ENCODE measurements at regions not wholly inside any gene's neighbourhood (a gene's known extent, or its start where the extent isn't known, plus 50 kb on each side); places are given as distances from the start of the nearest gene placed in this dataset.

GRCh38 chr14:22509036-22509709, 79.9 kb downstream of the DAD1 start:
- peaks cover 87% of the 10 kb centered on the region for H3K4me1 ChIP-seq (ENCODE audit: low read length)
- peak overlapping the region; percentile 62 for H3K4me2 ChIP-seq (ENCODE audit: low read length)
- H3K79me2 ChIP-seq (ENCODE audit: low read length) = no peaks in the 10 kb centered on the region
- H3K27ac ChIP-seq (ENCODE audit: low read length) = peak overlapping the region; percentile 87
- H2AFZ ChIP-seq (ENCODE audit: low read depth, low read length) = no peak overlapping the region; the same call in 1 of the 2 replicates
- H4K20me1 ChIP-seq (ENCODE audit: insufficient read depth, low read length) = no peaks in the 10 kb centered on the region
- no peak for TF ChIP-seq EZH2phosphoT487 (IDR thresholded peaks at IDR 0.05; ENCODE audit: low read depth)
- no peak for TF ChIP-seq CTCF (IDR thresholded peaks at IDR 0.05; ENCODE audit: low read depth, low read length)
- H3K4me3 ChIP-seq (ENCODE audit: low read length) = 0 out of 2 replicates have a peak overlapping the region, but pooled peaks have one; percentile 24
- H3K27me3 ChIP-seq (ENCODE audit: low read depth, low read length) = no peaks in the 10 kb centered on the region
- H3K9ac ChIP-seq (ENCODE audit: low read length) = peak overlapping the region; percentile 51
- no peaks in the 10 kb centered on the region for H3K9me3 ChIP-seq (ENCODE audit: insufficient read depth, low read length)
- H3K36me3 ChIP-seq (replicated peaks; ENCODE audit: low read depth, low read length) = no peaks in the 10 kb centered on the region

GRCh38 chr14:22508662-22509035, 80.4 kb downstream of the DAD1 start:
- Histone ChIP-seq H3K9ac (ENCODE audit: low read length) (peak overlapping the region; percentile 51), H4K20me1 (ENCODE audit: insufficient read depth, low read length) (no peaks in the 10 kb centered on the region), H3K27me3 (ENCODE audit: low read depth, low read length) (no peaks in the 10 kb centered on the region), H3K27ac (ENCODE audit: low read length) (peak overlapping the region; percentile 87), H3K4me3 (ENCODE audit: low read length) (peak overlapping the region; percentile 24), H2AFZ (ENCODE audit: low read depth, low read length) (no peak overlapping the region; the same call in 1 of the 2 replicates), H3K36me3 (replicated peaks; ENCODE audit: low read depth, low read length) (no peaks in the 10 kb centered on the region), H3K9me3 (ENCODE audit: insufficient read depth, low read length) (no peaks in the 10 kb centered on the region), H3K4me2 (ENCODE audit: low read length) (peak overlapping the region; percentile 62), H3K79me2 (ENCODE audit: low read length) (no peaks in the 10 kb centered on the region), H3K4me1 (ENCODE audit: low read length) (peaks cover 83% of the 10 kb centered on the region)
- no peak for TF ChIP-seq EZH2phosphoT487 (IDR thresholded peaks at IDR 0.05; ENCODE audit: low read depth)
- TF ChIP-seq CTCF (IDR thresholded peaks at IDR 0.05; ENCODE audit: low read depth, low read length) = no peak

- H3K4me1 ChIP-seq (ENCODE audit: low read length) = peaks cover 79% of the 10 kb centered on the region
- H3K4me2 ChIP-seq (ENCODE audit: low read length) = peak overlapping the region; percentile 62
- H3K27me3 ChIP-seq (ENCODE audit: low read depth, low read length) = no peaks in the 10 kb centered on the region
- TF ChIP-seq CTCF (IDR thresholded peaks at IDR 0.05; ENCODE audit: low read depth, low read length) (no peak), EZH2phosphoT487 (IDR thresholded peaks at IDR 0.05; ENCODE audit: low read depth) (no peak)
- H4K20me1 ChIP-seq (ENCODE audit: insufficient read depth, low read length) = no peaks in the 10 kb centered on the region
- no peak overlapping the region for H2AFZ ChIP-seq (ENCODE audit: low read depth, low read length)
- no peaks in the 10 kb centered on the region for H3K9me3 ChIP-seq (ENCODE audit: insufficient read depth, low read length)
- H3K9ac ChIP-seq (ENCODE audit: low read length) = peak overlapping the region; percentile 51
- H3K36me3 ChIP-seq (replicated peaks; ENCODE audit: low read depth, low read length) = no peaks in the 10 kb centered on the region
- H3K4me3 ChIP-seq (ENCODE audit: low read length) = peak overlapping the region; percentile 24
- H3K27ac ChIP-seq (ENCODE audit: low read length) = peak overlapping the region; percentile 87
- no peaks in the 10 kb centered on the region for H3K79me2 ChIP-seq (ENCODE audit: low read length)
These were observed 80.9 kb downstream of the DAD1 start for GRCh38 chr14:22508150-22508457.

- Histone ChIP-seq H3K36me3 (replicated peaks; ENCODE audit: low read depth, low read length) (no peaks in the 10 kb centered on the region), H3K4me2 (ENCODE audit: low read length) (peak overlapping the region; percentile 62), H3K4me1 (ENCODE audit: low read length) (peaks cover 77% of the 10 kb centered on the region), H2AFZ (ENCODE audit: low read depth, low read length) (no peak overlapping the region), H4K20me1 (ENCODE audit: insufficient read depth, low read length) (no peaks in the 10 kb centered on the region), H3K9ac (ENCODE audit: low read length) (peak overlapping the region; percentile 50), H3K79me2 (ENCODE audit: low read length) (no peaks in the 10 kb centered on the region), H3K27me3 (ENCODE audit: low read depth, low read length) (no peaks in the 10 kb centered on the region), H3K27ac (ENCODE audit: low read length) (peak overlapping the region; percentile 87), H3K4me3 (ENCODE audit: low read length) (0 out of 2 replicates have a peak overlapping the region, but pooled peaks have one; percentile 2), H3K9me3 (ENCODE audit: insufficient read depth, low read length) (no peaks in the 10 kb centered on the region)
- no peak for TF ChIP-seq CTCF (IDR thresholded peaks at IDR 0.05; ENCODE audit: low read depth, low read length)
- no peak for TF ChIP-seq EZH2phosphoT487 (IDR thresholded peaks at IDR 0.05; ENCODE audit: low read depth)
These were observed 82.2 kb downstream of the DAD1 start for GRCh38 chr14:22506778-22507351.

Data from OCI-LY3 (cell line).